Smooth muscle cell (in vitro differentiated cells): ENCODE measurements at regions not wholly inside any gene's neighbourhood (a gene's known extent, or its start where the extent isn't known, plus 50 kb on each side); places are given as distances from the start of the nearest gene placed in this dataset.

ENCODE experiments used
- DNase-seq: peaks from one replicate; lab custom pipeline; 2025; ENCODE audit not compliant: unreplicated experiment; lab: John Stamatoyannopoulos, UW
- H2AFZ ChIP-seq: fragments of 200-600 bp; sonication (generic); 2 replicates; pipeline ENCODE4 v1.6.0; 2016; ENCODE audit warnings: antibody characterized with exemption, low read depth, mild to moderate bottlenecking
- H3F3A ChIP-seq: fragments of 200-600 bp; sonication (generic); 2 replicates; pipeline ENCODE4 v1.6.0; 2017; ENCODE audit warnings: antibody characterized with exemption, low read depth
- H3K27ac ChIP-seq: fragments of 200-600 bp; sonication (generic); 2 replicates; pipeline ENCODE4 v1.5.1; 2016; ENCODE audit warnings: low read depth, mild to moderate bottlenecking
- H3K27me3 ChIP-seq: fragments of 200-600 bp; sonication (generic); 2 replicates; pipeline ENCODE4 v1.6.1; 2016; ENCODE audit warnings: low read depth, mild to moderate bottlenecking
- H3K36me3 ChIP-seq: fragments of 200-600 bp; sonication (generic); 2 replicates; pipeline ENCODE4 v1.5.1; 2016; ENCODE audit warnings: low read depth
- H3K4me1 ChIP-seq: fragments of 200-600 bp; sonication (generic); 2 replicates; pipeline ENCODE4 v1.5.1; 2016; ENCODE audit warnings: low read depth
- H3K4me2 ChIP-seq: fragments of 200-600 bp; sonication (generic); 2 replicates; pipeline ENCODE4 v1.6.0; 2016; ENCODE audit warnings: mild to moderate bottlenecking
- H3K4me3 ChIP-seq: fragments of 200-600 bp; sonication (generic); 2 replicates; pipeline ENCODE4 v1.5.1; 2016; ENCODE audit warnings: mild to moderate bottlenecking
- H3K79me2 ChIP-seq: fragments of 200-600 bp; sonication (generic); 2 replicates; pipeline ENCODE4 v1.6.0; 2016; ENCODE audit warnings: low read depth, mild to moderate bottlenecking
- H3K9ac ChIP-seq: fragments of 200-600 bp; sonication (generic); 2 replicates; pipeline ENCODE4 v1.6.0; 2016; ENCODE audit warnings: low read depth
- H3K9me3 ChIP-seq: fragments of 200-600 bp; sonication (generic); replicated peaks from 2 replicates; pipeline ENCODE4 v1.5.1; 2016; ENCODE audit warnings: low read depth
- H4K20me1 ChIP-seq: fragments of 200-600 bp; sonication (generic); 2 replicates; pipeline ENCODE4 v1.6.0; 2016; ENCODE audit warnings: low read depth
- WGBS: methylation state at CpG from one replicate; pipeline ENCODE4 v1.1.7; 2016; ENCODE audit warnings: low lambda C conversion rate; 5-methylcytosine and 5-hydroxymethylcytosine counted together
- TF ChIP-seq, protein P1 (sequence below): fragments of 200-600 bp; sonication (generic); IDR thresholded peaks from 2 replicates; pipeline ENCODE4 v1.5.1; 2017; ENCODE audit warnings: borderline replicate concordance, mild to moderate bottlenecking, antibody characterized with exemption; ENCODE audit not compliant: insufficient read depth, poor library complexity, severe bottlenecking

DNA sequence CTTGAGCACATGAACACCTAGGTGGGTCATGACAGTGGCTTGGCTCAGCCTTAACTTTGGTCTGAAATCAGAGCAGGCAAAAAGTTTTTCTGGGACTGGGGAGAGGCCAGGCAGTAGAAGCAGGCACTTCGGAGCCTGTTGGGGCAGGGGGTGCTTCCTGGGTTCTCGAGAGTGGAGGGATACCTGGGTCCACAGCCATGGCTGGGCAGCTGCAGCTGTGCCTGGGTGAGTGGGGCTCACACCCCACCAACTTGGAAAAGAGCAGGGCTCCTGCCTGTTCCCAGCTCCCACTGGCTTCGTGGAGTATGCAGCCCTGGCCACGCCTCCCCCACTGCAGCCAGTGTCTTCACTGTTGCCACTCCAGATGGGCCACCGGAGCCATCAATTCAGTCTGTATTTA lies 56.4 kb upstream of the NUDT6 start:
- H3K4me3 ChIP-seq = no peak overlapping the region
- H3F3A ChIP-seq = no peaks in the 10 kb centered on the region
- no peaks in the 10 kb centered on the region for H3K4me1 ChIP-seq
- no peak overlapping the region for H3K9ac ChIP-seq
- H3K36me3 ChIP-seq = peaks cover 10% of the 10 kb centered on the region
- H3K27me3 ChIP-seq = no peaks in the 10 kb centered on the region
- no peaks in the 10 kb centered on the region for H4K20me1 ChIP-seq
- no peaks in the 10 kb centered on the region for H3K79me2 ChIP-seq
- no peak for DNase-seq
- no peak overlapping the region for H2AFZ ChIP-seq
- H3K4me2 ChIP-seq = no peak overlapping the region
- over 99% methylated on average over 5 of the region's 5 CpGs for WGBS
- H3K27ac ChIP-seq = no peak overlapping the region
- peaks cover 4% of the 10 kb centered on the region for H3K9me3 ChIP-seq
- TF ChIP-seq, protein P1, sequence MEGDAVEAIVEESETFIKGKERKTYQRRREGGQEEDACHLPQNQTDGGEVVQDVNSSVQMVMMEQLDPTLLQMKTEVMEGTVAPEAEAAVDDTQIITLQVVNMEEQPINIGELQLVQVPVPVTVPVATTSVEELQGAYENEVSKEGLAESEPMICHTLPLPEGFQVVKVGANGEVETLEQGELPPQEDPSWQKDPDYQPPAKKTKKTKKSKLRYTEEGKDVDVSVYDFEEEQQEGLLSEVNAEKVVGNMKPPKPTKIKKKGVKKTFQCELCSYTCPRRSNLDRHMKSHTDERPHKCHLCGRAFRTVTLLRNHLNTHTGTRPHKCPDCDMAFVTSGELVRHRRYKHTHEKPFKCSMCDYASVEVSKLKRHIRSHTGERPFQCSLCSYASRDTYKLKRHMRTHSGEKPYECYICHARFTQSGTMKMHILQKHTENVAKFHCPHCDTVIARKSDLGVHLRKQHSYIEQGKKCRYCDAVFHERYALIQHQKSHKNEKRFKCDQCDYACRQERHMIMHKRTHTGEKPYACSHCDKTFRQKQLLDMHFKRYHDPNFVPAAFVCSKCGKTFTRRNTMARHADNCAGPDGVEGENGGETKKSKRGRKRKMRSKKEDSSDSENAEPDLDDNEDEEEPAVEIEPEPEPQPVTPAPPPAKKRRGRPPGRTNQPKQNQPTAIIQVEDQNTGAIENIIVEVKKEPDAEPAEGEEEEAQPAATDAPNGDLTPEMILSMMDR = no peak

DNA sequence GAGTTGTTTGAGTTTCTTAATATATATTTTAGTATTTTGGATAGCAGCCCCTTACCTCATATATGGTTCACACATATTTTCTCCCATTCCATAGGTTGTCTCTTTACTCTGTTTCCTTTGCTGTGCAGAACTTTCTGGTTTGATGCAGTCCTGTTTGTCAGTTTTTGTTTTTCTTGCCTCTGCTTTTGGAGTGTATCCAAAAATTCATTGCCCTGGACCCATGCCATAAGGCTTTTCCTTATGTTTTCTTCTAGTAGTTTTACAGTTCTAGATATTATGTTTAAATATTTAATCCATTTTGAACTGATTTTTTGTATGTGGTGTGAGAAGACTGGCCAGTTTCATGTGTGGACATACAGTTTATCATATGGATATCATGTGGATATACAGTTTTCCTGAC lies 58.5 kb upstream of the NUDT6 start:
- Histone ChIP-seq H3K4me3 (no peak overlapping the region), H3K36me3 (no peaks in the 10 kb centered on the region)
- TF ChIP-seq, protein P1 = no peak

DNA sequence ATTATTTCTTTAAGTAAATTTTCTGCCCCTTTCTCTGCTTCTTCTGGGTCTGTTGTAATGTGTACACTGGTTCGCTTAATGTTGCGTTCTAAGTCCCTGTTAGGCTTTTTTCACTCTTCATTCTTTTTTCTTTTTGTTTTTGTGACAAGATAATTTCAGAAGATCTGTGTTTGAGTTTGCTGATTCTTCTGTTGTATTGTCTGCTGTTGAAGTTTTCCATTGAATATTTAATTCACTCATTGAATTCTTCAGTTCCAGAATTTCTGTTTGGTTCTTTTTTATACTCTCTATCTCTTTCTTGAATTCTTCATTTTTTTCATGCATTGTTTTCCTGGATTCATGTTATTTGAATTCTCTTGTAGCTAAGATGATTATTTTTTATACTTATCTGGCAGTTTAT lies 66.3 kb upstream of the NUDT6 start:
- Histone ChIP-seq H3K27ac (no peak overlapping the region), H3K4me1 (no peaks in the 10 kb centered on the region), H3F3A (no peaks in the 10 kb centered on the region), H3K9ac (no peak overlapping the region), H3K79me2 (no peaks in the 10 kb centered on the region), H3K4me2 (no peak overlapping the region), H2AFZ (no peak overlapping the region), H3K4me3 (no peak overlapping the region), H4K20me1 (no peaks in the 10 kb centered on the region), H3K36me3 (no peaks in the 10 kb centered on the region), H3K27me3 (no peaks in the 10 kb centered on the region), H3K9me3 (no peaks in the 10 kb centered on the region)
- 93% methylated on average over 2 of the region's 2 CpGs for WGBS
- no peak for DNase-seq
- TF ChIP-seq, protein P1 = no peak

More for the DNA sequence above, 58.5 kb upstream of the NUDT6 start:
- Histone ChIP-seq H3K9ac (no peak overlapping the region), H4K20me1 (no peaks in the 10 kb centered on the region), H3K9me3 (no peaks in the 10 kb centered on the region), H3K79me2 (no peaks in the 10 kb centered on the region), H3K4me1 (no peaks in the 10 kb centered on the region), H2AFZ (no peak overlapping the region), H3K4me2 (no peak overlapping the region), H3K27me3 (no peaks in the 10 kb centered on the region), H3F3A (no peaks in the 10 kb centered on the region), H3K27ac (no peak overlapping the region)
- no peak for DNase-seq

DNA sequence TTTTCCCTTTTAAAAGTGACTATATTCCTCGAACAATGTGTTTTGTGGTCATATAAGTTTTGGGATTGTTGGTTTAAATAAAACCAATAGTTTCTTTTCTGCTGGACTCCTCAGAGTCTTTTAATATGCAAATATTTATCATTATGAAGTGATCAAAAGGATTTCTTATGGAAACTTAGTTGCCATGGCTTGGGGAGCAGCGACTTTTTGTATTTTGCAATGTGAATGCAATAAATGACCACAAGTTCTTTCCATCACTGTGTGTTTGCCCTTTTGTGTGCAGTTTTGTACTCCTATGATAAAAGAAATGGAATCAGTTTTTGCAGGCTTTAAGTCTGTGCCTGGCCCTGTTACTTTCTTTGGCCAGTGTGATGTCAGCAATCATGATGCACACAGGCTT lies 68.5 kb upstream of the NUDT6 start:
- no peaks in the 10 kb centered on the region for H3K9me3 ChIP-seq
- no peak overlapping the region for H2AFZ ChIP-seq
- H3K9ac ChIP-seq = no peak overlapping the region
- TF ChIP-seq, protein P1 = no peak
- H3F3A ChIP-seq = no peaks in the 10 kb centered on the region
- no peak overlapping the region for H3K4me3 ChIP-seq
- H3K36me3 ChIP-seq = no peaks in the 10 kb centered on the region
- no peak overlapping the region for H3K27ac ChIP-seq
- H3K4me1 ChIP-seq = no peaks in the 10 kb centered on the region
- WGBS = 100% methylated on average over 2 of the region's 2 CpGs
- no peaks in the 10 kb centered on the region for H4K20me1 ChIP-seq
- DNase-seq = no peak
- H3K27me3 ChIP-seq = no peaks in the 10 kb centered on the region
- no peaks in the 10 kb centered on the region for H3K79me2 ChIP-seq
- no peak overlapping the region for H3K4me2 ChIP-seq
